H9 (cell line): ENCODE measurements at regions not wholly inside any gene's neighbourhood (a gene's known extent, or its start where the extent isn't known, plus 50 kb on each side); places are given as distances from the start of the nearest gene placed in this dataset.

Experiments
- DNase-seq: peaks from one replicate; pipeline ENCODE4 v3.0.0-alpha.2; 2017
- H2AFZ ChIP-seq: one replicate; pipeline ENCODE4 v1.6.1; 2013; ENCODE audit warnings: mild to moderate bottlenecking, low read length, control low read depth, moderate library complexity
- H2AK5ac ChIP-seq: 2 replicates; pipeline ENCODE4 v1.6.1; 2013; ENCODE audit warnings: low read length, control low read depth, mixed read lengths; ENCODE audit not compliant: insufficient read length
- H2BK120ac ChIP-seq: one replicate; pipeline ENCODE4 v1.6.1; 2013; ENCODE audit warnings: low read depth, mild to moderate bottlenecking, low read length, control low read depth, inconsistent platforms; ENCODE audit not compliant: poor library complexity, severe bottlenecking
- H2BK12ac ChIP-seq: 2 replicates; pipeline ENCODE4 v1.6.1; 2013; ENCODE audit warnings: low read length, control low read depth, mixed read lengths, low read depth; ENCODE audit not compliant: insufficient read length
- H2BK15ac ChIP-seq: 2 replicates; pipeline ENCODE4 v1.6.1; 2013; ENCODE audit warnings: low read depth, low read length, control low read depth
- H2BK20ac ChIP-seq: one replicate; pipeline ENCODE4 v1.6.1; 2013; ENCODE audit warnings: low read depth, mild to moderate bottlenecking, low read length, control low read depth, inconsistent platforms; ENCODE audit not compliant: poor library complexity, severe bottlenecking
- H2BK5ac ChIP-seq: 2 replicates; pipeline ENCODE4 v1.6.1; 2013; ENCODE audit warnings: low read length, control low read depth, mixed read lengths; ENCODE audit not compliant: insufficient read length
- H3K14ac ChIP-seq: 2 replicates; pipeline ENCODE4 v1.6.1; 2013; ENCODE audit warnings: low read length, control low read depth; ENCODE audit not compliant: insufficient read depth
- H3K18ac ChIP-seq: 2 replicates; pipeline ENCODE4 v1.6.1; 2013; ENCODE audit warnings: low read depth, mild to moderate bottlenecking, mixed read lengths, low read length, control low read depth; ENCODE audit not compliant: insufficient read length
- H3K23ac ChIP-seq: 2 replicates; pipeline ENCODE4 v1.6.1; 2013; ENCODE audit warnings: low read length, control low read depth, mixed read lengths, low read depth; ENCODE audit not compliant: insufficient read length
- H3K23me2 ChIP-seq: 2 replicates; pipeline ENCODE4 v1.6.1; 2013; ENCODE audit warnings: low read depth, mild to moderate bottlenecking, mixed read lengths, low read length, control low read depth; ENCODE audit not compliant: insufficient read length, poor library complexity, severe bottlenecking
- H3K27ac ChIP-seq: 2 replicates; pipeline ENCODE4 v1.5.1; 2013; ENCODE audit warnings: low read length, control low read depth, mixed read lengths, low read depth; ENCODE audit not compliant: insufficient read length
- H3K27me3 ChIP-seq: 2 replicates; pipeline ENCODE4 v1.6.1; 2013; ENCODE audit warnings: low read length, control low read depth, inconsistent platforms; ENCODE audit not compliant: insufficient read depth
- H3K4ac ChIP-seq: 2 replicates; pipeline ENCODE4 v1.6.1; 2013; ENCODE audit warnings: low read depth, mild to moderate bottlenecking, control low read depth, inconsistent platforms, low read length, moderate library complexity
- H3K4me1 ChIP-seq: 2 replicates; pipeline ENCODE4 v1.6.1; 2013; ENCODE audit warnings: low read length, control low read depth, inconsistent platforms; ENCODE audit not compliant: insufficient read depth
- H3K4me2 ChIP-seq: 2 replicates; pipeline ENCODE4 v1.6.1; 2013; ENCODE audit warnings: low read length, control low read depth, mixed read lengths; ENCODE audit not compliant: insufficient read length, insufficient read depth
- H3K56ac ChIP-seq: 2 replicates; pipeline ENCODE4 v1.6.1; 2013; ENCODE audit warnings: low read depth, mild to moderate bottlenecking, mixed read lengths, low read length, control low read depth; ENCODE audit not compliant: insufficient read length
- H3K79me1 ChIP-seq: 2 replicates; pipeline ENCODE4 v1.6.1; 2013; ENCODE audit warnings: low read depth, mild to moderate bottlenecking, moderate library complexity, low read length, control low read depth, inconsistent platforms; ENCODE audit not compliant: insufficient read depth, poor library complexity, severe bottlenecking
- H3K79me2 ChIP-seq: 2 replicates; pipeline ENCODE4 v1.6.1; 2013; ENCODE audit warnings: low read length, control low read depth, inconsistent platforms; ENCODE audit not compliant: insufficient read depth
- H3K9ac ChIP-seq: 2 replicates; pipeline ENCODE4 v1.6.1; 2013; ENCODE audit warnings: low read length, control low read depth, mixed read lengths; ENCODE audit not compliant: insufficient read length; ENCODE audit errors: extremely low read depth
- H3K9me3 ChIP-seq: one replicate; pipeline ENCODE4 v1.6.1; 2013; ENCODE audit warnings: low read depth, low read length, inconsistent platforms; ENCODE audit not compliant: control insufficient read depth
- H3T11ph ChIP-seq: one replicate; pipeline ENCODE4 v1.6.1; 2013; ENCODE audit warnings: mild to moderate bottlenecking, low read length, control low read depth, inconsistent platforms
- H4K20me1 ChIP-seq: one replicate; pipeline ENCODE4 v1.6.1; 2013; ENCODE audit not compliant: control insufficient read depth, insufficient read length, insufficient read depth
- H4K5ac ChIP-seq: 2 replicates; pipeline ENCODE4 v1.6.1; 2013; ENCODE audit warnings: low read depth, mild to moderate bottlenecking, mixed read lengths, low read length, control low read depth; ENCODE audit not compliant: insufficient read length
- H4K8ac ChIP-seq: replicated peaks from 2 replicates; pipeline ENCODE4 v1.6.1; 2013; ENCODE audit warnings: low read length, control low read depth, mixed read lengths, low read depth; ENCODE audit not compliant: insufficient read length
- H4K91ac ChIP-seq: 2 replicates; pipeline ENCODE4 v1.6.1; 2013; ENCODE audit warnings: low read depth, mild to moderate bottlenecking, moderate library complexity, mixed read lengths, low read length, control low read depth; ENCODE audit not compliant: insufficient read length
- H3K27ac Mint-ChIP-seq, 3 experiments: 2 replicates in 2 of 3; 3 replicates in 1 of 3; pipeline ENCODE4 v1.8.0; 2020 to 2021; ENCODE audit warnings: mixed read lengths in 3 of 3, mild to moderate bottlenecking in 1 of 3, moderate library complexity in 1 of 3
- H3K27me3 Mint-ChIP-seq: 2 replicates; pipeline ENCODE4 v1.8.0; 2021; ENCODE audit warnings: low read depth, mild to moderate bottlenecking, moderate library complexity, mixed read lengths
- H3K36me3 Mint-ChIP-seq, 3 experiments: 2 replicates in 2 of 3; 3 replicates in 1 of 3; pipeline ENCODE4 v1.8.0; 2020 to 2021; ENCODE audit warnings: low read depth in 3 of 3, mixed read lengths in 3 of 3; ENCODE audit not compliant: insufficient read depth in 1 of 3
- H3K4me1 Mint-ChIP-seq, 2 experiments: 2 replicates each; pipeline ENCODE4 v1.8.0; 2020; ENCODE audit warnings: mixed read lengths in 2 of 2
- H3K4me3 Mint-ChIP-seq, 2 experiments: 2 replicates in 1 of 2; 3 replicates in 1 of 2; pipeline ENCODE4 v1.8.0; 2020 to 2021; ENCODE audit warnings: mild to moderate bottlenecking in 2 of 2, mixed read lengths in 2 of 2, moderate library complexity in 1 of 2
- H3K9me3 Mint-ChIP-seq, 2 experiments: 2 replicates in 1 of 2; 3 replicates in 1 of 2; pipeline ENCODE4 v1.8.0; 2020; ENCODE audit warnings: mild to moderate bottlenecking in 2 of 2, mixed read lengths in 2 of 2, moderate library complexity in 1 of 2
- CTCF ChIP-seq: fragments of 200-600 bp; sonication (generic); conservative IDR thresholded peaks from 3 replicates; pipeline ENCODE4 v1.8.0; 2021; ENCODE audit warnings: antibody characterized with exemption, mild to moderate bottlenecking
- WGBS: extraction: QIAGEN DNeasy Blood & Tissue Kit; methylation state at CpG from one replicate; pipeline ENCODE4 v1.1.7; 2013; ENCODE audit warnings: missing lambda C conversion rate, low lambda C conversion rate, mixed read lengths; ENCODE audit not compliant: insufficient read length; ENCODE audit errors: extremely low coverage; 5-methylcytosine and 5-hydroxymethylcytosine counted together

- Histone ChIP-seq H3K9ac (no peak overlapping the region), H2BK120ac (no peak overlapping the region), H3K56ac (no peak overlapping the region), H3T11ph (no peak overlapping the region), H3K27me3 (no peaks in the 10 kb centered on the region), H2BK5ac (no peak overlapping the region), H4K5ac (no peak overlapping the region), H4K20me1 (no peaks in the 10 kb centered on the region), H3K14ac (no peak overlapping the region), H3K79me1 (no peaks in the 10 kb centered on the region), H2AFZ (no peak overlapping the region), H2BK12ac (no peak overlapping the region), H2BK20ac (no peak overlapping the region), H3K23me2 (no peaks in the 10 kb centered on the region), H4K91ac (no peak overlapping the region), H2AK5ac (no peak overlapping the region), H3K23ac (no peak overlapping the region), H3K27ac (no peak overlapping the region), H3K18ac (no peak overlapping the region), H3K4ac (no peak overlapping the region), H3K9me3 (no peaks in the 10 kb centered on the region), H4K8ac (no peak overlapping the region), H3K79me2 (no peaks in the 10 kb centered on the region), H3K4me2 (no peak overlapping the region), H2BK15ac (no peak overlapping the region), H3K4me1 (peaks cover 4% of the 10 kb centered on the region; the same call in 1 of the 2 replicates)
- no peak for TF ChIP-seq CTCF
- DNase-seq, result no peak
- Mint-ChIP-seq H3K27me3 (peaks cover 12% of the 10 kb centered on the region; the same call in 1 of the 2 replicates), H3K4me1 (peaks cover 26 to 32% of the 10 kb centered on the region in 2 experiments), H3K36me3 (no peaks in the 10 kb centered on the region; a peak in 1 of 7 replicates), H3K27ac (no peak overlapping the region), H3K4me3 (no peak overlapping the region), H3K9me3 (no peaks in the 10 kb centered on the region)
- WGBS, result no CpG with 5 or more reads among the region's 2 CpGs
Measured at GRCh38 chr9:84570482-84571154, 98.9 kb upstream of the NTRK2 start.
